Ovary (tissue), 7 donors: ENCODE measurements at regions not wholly inside any gene's neighbourhood (a gene's known extent, or its start where the extent isn't known, plus 50 kb on each side); places are given as distances from the start of the nearest gene placed in this dataset.

Experiments used
- DNase-seq, 5 donors: peaks; one replicate each; pipeline ENCODE4 v3.0.0-alpha.2; 2019 to 2020
- H3K27ac ChIP-seq, 2 donors: fragments of 200-600 bp; one replicate each; pipeline versions ENCODE4 v1.5.1 to v1.8.0; 2019 to 2022
- H3K27me3 ChIP-seq: fragments of 200-600 bp; one replicate; pipeline ENCODE4 v1.8.0; 2022
- H3K36me3 ChIP-seq: fragments of 200-600 bp; sonication (generic); one replicate; pipeline ENCODE4 v1.5.1; 2019
- H3K4me1 ChIP-seq: one replicate; pipeline ENCODE4 v1.8.1; 2013; ENCODE audit warnings: mild to moderate bottlenecking, moderate library complexity; ENCODE audit not compliant: insufficient read depth
- H3K4me3 ChIP-seq: fragments of 200-600 bp; sonication (generic); one replicate; pipeline ENCODE4 v1.5.1; 2017
- H3K9me3 ChIP-seq, 2 donors: fragments of 200-600 bp in 1 of 2; sonication (generic) in 1 of 2; one replicate each; pipeline versions ENCODE4 v1.5.1 to v1.8.1; 2013 to 2019; ENCODE audit warnings: mild to moderate bottlenecking in 1 of 2, moderate library complexity in 1 of 2
- EP300 ChIP-seq: sonication (generic); formaldehyde crosslinking; IDR thresholded peaks from one replicate; pipeline ENCODE4 v1.6.1; 2017; ENCODE audit warnings: antibody characterized with exemption
- POLR2A ChIP-seq: fragments of 450-650 bp; IDR thresholded peaks from one replicate; pipeline ENCODE4 v1.6.1; 2017; ENCODE audit warnings: antibody characterized with exemption, mild to moderate bottlenecking, moderate library complexity
- WGBS, 3 donors: extraction: QIAGEN DNeasy Blood & Tissue Kit in 1 of 3; methylation state at CpG; one replicate each; pipeline versions ENCODE4 v1.1.5 to v1.1.7; 2013 to 2017; 5-methylcytosine and 5-hydroxymethylcytosine counted together
- intact Hi-C, 4 donors: fragments of 100-400 bp; cut with DNase I; formaldehyde crosslinking; loops; one replicate each; pipeline versions ENCODE4 v1.11.0 to v1.15.1; 2022 to 2023
- TF ChIP-seq, protein P1 (sequence below), 3 donors: fragments of 450-650 bp in 2 of 3; fragments of 200-600 bp in 1 of 3; IDR thresholded peaks; one replicate each; pipeline versions ENCODE4 v1.5.1 to v1.8.0; 2016 to 2022; ENCODE audit warnings: antibody characterized with exemption in 3 of 3, mild to moderate bottlenecking in 1 of 3
- donor health status: DM: no; HTN: no; CAD: no; lungs with moderate emphysema.
- donor health status: DM: no; HTN: no; CAD: no.
- donor health status: Bipolar disorder and iron deficiency.
- donor health status: DM: no; HTN: no; CAD: no.
- donor health status: DM: yes; HTN: yes; CAD: no.

DNA sequence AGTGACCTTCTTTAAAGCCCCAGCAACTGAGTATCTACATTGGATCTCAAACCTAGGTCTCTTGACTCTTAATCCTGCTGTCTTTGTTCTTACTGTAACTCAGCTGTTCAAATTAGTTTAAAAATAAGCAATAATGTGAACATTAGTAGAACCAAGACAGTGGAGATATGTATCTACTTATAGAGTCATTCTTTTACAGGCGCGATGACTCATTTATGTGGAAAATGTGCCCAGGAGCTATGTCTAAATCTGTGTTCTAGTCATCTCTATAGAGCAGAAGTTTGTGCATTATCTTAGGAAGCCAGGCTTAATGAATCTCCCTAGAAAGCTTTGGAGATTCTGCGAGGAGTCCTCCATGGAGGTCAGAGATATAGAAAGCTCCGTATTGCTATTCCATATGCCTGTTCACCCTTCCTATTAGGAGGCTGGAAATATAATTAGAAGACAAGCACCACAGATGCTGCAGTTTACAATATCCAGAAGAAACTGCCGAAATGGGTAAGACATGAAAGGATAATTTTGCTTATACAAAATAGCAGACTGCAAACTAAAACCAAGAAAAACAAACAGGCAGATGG, 211.6 kb downstream of the TRIB2 start:
- DNase-seq: no peak
- Histone ChIP-seq H3K4me3 (no peak overlapping the region), H3K27ac (no peak overlapping the region), H3K36me3 (no peaks in the 10 kb centered on the region), H3K9me3 (no peaks in the 10 kb centered on the region), H3K27me3 (no peaks in the 10 kb centered on the region), H3K4me1 (peaks cover 2% of the 10 kb centered on the region)
- intact Hi-C loops: loop anchor here in 1 of 4 donors (10.0 kb wide), 1 partner anchor 203 kb away; no protein-coding TSS in a partner anchor
- 61 to 77% (median 74%) methylated on average over 5 of the region's 5 CpGs for WGBS, 3 donors
- TF ChIP-seq, protein P1, sequence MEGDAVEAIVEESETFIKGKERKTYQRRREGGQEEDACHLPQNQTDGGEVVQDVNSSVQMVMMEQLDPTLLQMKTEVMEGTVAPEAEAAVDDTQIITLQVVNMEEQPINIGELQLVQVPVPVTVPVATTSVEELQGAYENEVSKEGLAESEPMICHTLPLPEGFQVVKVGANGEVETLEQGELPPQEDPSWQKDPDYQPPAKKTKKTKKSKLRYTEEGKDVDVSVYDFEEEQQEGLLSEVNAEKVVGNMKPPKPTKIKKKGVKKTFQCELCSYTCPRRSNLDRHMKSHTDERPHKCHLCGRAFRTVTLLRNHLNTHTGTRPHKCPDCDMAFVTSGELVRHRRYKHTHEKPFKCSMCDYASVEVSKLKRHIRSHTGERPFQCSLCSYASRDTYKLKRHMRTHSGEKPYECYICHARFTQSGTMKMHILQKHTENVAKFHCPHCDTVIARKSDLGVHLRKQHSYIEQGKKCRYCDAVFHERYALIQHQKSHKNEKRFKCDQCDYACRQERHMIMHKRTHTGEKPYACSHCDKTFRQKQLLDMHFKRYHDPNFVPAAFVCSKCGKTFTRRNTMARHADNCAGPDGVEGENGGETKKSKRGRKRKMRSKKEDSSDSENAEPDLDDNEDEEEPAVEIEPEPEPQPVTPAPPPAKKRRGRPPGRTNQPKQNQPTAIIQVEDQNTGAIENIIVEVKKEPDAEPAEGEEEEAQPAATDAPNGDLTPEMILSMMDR (IDR thresholded peaks at IDR 0.05): no peak
- no peak for TF ChIP-seq EP300
- no peak for TF ChIP-seq POLR2A

DNA sequence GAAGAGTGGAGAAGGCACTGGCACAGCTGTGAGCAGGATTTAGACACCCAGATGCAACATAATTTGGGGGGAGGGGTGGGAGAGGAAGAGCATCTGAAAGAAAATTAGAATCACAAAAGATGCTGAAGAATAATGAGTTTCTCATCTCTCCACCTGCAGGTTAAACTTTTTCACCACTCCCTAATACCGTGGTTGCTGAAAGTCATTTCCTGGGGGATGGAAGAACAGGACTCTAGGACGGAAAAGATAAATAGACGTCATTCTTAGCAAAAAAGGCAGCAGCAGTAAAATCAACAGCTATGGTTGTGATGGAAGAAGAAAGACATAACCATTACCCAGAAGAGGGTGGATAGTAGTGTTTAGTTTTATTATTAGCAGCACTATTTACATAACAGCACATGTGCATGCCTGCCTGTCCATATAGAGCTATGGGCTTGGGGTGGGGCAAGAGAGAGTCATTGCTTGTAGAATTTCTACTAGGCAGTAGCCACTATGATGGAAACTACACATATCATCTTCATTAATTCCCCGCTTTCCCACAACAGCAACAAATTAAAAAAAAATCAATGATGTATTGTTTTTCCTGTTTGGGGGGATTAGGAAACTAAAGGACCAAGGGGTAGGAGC, 212.2 kb downstream of the TRIB2 start:
- no peak for DNase-seq
- WGBS, 3 donors: 49 to 52% (median 51%) methylated on average over 4 of the region's 4 CpGs
- H3K27ac ChIP-seq: no peak overlapping the region
- TF ChIP-seq, protein P1 (IDR thresholded peaks at IDR 0.05): no peak
- TF ChIP-seq POLR2A (no peak), EP300 (no peak)
- H3K4me1 ChIP-seq: peaks cover 2% of the 10 kb centered on the region
- H3K9me3 ChIP-seq: no peaks in the 10 kb centered on the region
- no peaks in the 10 kb centered on the region for H3K27me3 ChIP-seq
- no peak overlapping the region for H3K4me3 ChIP-seq
- H3K36me3 ChIP-seq: no peaks in the 10 kb centered on the region
- intact Hi-C loops: loop anchor here in 1 of 4 donors (10.0 kb wide), 1 partner anchor 204 kb away; no protein-coding TSS in a partner anchor

DNA sequence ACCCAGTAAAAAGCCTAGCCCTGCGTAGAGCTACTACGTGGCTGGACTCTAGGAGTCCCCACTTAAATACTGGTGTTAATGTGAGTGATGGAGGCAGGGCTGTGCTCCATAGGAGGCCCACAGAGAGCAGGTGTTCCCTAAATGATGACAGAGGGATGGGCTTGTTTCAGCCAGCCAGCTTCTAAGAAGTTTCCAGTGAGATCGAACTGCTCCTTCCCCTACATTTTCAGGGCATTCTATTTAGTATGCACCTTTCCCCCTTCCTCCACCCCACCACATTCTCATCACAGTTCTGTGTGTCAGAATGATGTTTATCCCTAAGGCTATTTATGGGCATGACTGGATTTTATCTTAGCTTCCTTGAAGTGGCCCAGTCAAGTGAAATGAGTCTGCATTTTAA, 213.0 kb downstream of the TRIB2 start:
- intact Hi-C loops: loop anchor here (5.0 to 10.0 kb wide), 6 partner anchors 195 to 1067 kb away; no protein-coding TSS in a partner anchor

DNA sequence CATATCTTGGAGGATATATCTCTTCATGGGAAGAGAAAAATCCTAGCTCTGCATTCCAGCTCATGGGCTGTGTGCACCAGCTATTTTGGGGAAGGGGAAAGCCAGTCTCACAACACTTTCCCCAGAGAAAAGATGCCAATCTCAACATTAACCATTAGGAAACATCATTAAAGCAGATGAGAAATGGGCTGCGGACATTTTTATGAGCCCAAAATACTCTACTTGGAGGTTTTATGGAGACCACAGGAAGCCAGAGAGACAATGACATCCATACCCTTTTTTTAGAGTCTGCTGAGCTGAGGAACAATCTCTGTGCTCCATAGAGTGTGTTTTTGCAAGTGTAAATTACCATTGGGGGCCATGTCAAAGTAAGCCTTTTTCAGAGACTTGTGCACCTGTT, 213.7 kb downstream of the TRIB2 start:
- no peaks in the 10 kb centered on the region for H3K36me3 ChIP-seq
- no peak for DNase-seq
- H3K27me3 ChIP-seq: no peaks in the 10 kb centered on the region
- intact Hi-C loops: loop anchor here (5.0 to 10.0 kb wide), 6 partner anchors 196 to 1068 kb away; no protein-coding TSS in a partner anchor
- WGBS, 3 donors: 87 to 96% (median 91%) methylated on average over 1 of the region's 1 CpG
- peaks cover 2% of the 10 kb centered on the region for H3K4me1 ChIP-seq
- H3K27ac ChIP-seq: no peak overlapping the region
- H3K9me3 ChIP-seq: no peaks in the 10 kb centered on the region
- no peak for TF ChIP-seq POLR2A
- TF ChIP-seq, protein P1 (IDR thresholded peaks at IDR 0.05): no peak
- no peak for TF ChIP-seq EP300
- H3K4me3 ChIP-seq: no peak overlapping the region

More for the DNA sequence above, 213.0 kb downstream of the TRIB2 start:
- H3K27ac ChIP-seq: no peak overlapping the region
- H3K9me3 ChIP-seq: no peaks in the 10 kb centered on the region
- 88 to 89% (median 88%) methylated on average over 3 of the region's 3 CpGs for WGBS, 3 donors
- no peak for DNase-seq
- H3K4me1 ChIP-seq: peaks cover 2% of the 10 kb centered on the region
- H3K27me3 ChIP-seq: no peaks in the 10 kb centered on the region
- TF ChIP-seq, protein P1 (IDR thresholded peaks at IDR 0.05): no peak
- TF ChIP-seq EP300 (no peak), POLR2A (no peak)
- no peak overlapping the region for H3K4me3 ChIP-seq
- no peaks in the 10 kb centered on the region for H3K36me3 ChIP-seq
